T-cell (primary cell): ENCODE measurements at regions not wholly inside any gene's neighbourhood (a gene's known extent, or its start where the extent isn't known, plus 50 kb on each side); places are given as distances from the start of the nearest gene placed in this dataset.

Experiments
- ATAC-seq, 4 experiments: fragments of 200-7000 bp in 3 of 4; fragments of 150-1000 bp in 1 of 4; cut with Tn5 transposase; replicated peaks in 1 of 4; 1 replicate in 3 of 4; 2 replicates in 1 of 4; pipeline ENCODE4 v1.10.0; 2021; ENCODE audit warnings: moderate library complexity in 3 of 4, mild to moderate bottlenecking in 2 of 4, moderate number of reproducible peaks in 1 of 4
- CTCF ChIA-PET, 2 donors: fragments of 300-600 bp; sonication (Branson Sonifier 250); formaldehyde crosslinking; loops; one replicate each; lab custom pipeline; 2022; ENCODE audit warnings: antibody characterized with exemption in 2 of 2; lab: Charles Lee
- POLR2A ChIA-PET, 2 donors: fragments of 300-600 bp; sonication (Branson Sonifier 250); formaldehyde crosslinking; loops; one replicate each; lab custom pipeline; 2022; ENCODE audit warnings: antibody characterized with exemption in 2 of 2; lab: Charles Lee
- DNase-seq, 35 experiments: peaks; one replicate each; pipeline versions ENCODE4 v3.0.0 to v3.0.0-alpha.2; 2013 to 2023
- H3K27ac ChIP-seq: one replicate; pipeline ENCODE4 v1.5.1; 2013; ENCODE audit warnings: low read length
- H3K27me3 ChIP-seq, 2 experiments: replicated peaks in 1 of 2; 1 replicate in 1 of 2; 2 replicates in 1 of 2; pipeline versions ENCODE4 v1.6.1 to v1.7.0; 2013; ENCODE audit warnings: low read length in 1 of 2, mixed read lengths in 1 of 2; ENCODE audit not compliant: control insufficient read depth in 2 of 2, insufficient read depth in 2 of 2; ENCODE audit errors: extremely low read depth in 1 of 2
- H3K36me3 ChIP-seq, 2 donors: 1 replicate in 1 of 2; 2 replicates in 1 of 2; pipeline versions ENCODE4 v1.6.1 to v1.7.0; 2013; ENCODE audit warnings: low read length in 1 of 2; ENCODE audit not compliant: control insufficient read depth in 2 of 2, insufficient read depth in 1 of 2; ENCODE audit errors: extremely low read depth in 1 of 2
- H3K4me1 ChIP-seq, 2 experiments: 1 replicate in 1 of 2; 2 replicates in 1 of 2; pipeline versions ENCODE4 v1.6.1 to v1.7.0; 2013; ENCODE audit warnings: low read length in 2 of 2, mixed read lengths in 1 of 2; ENCODE audit not compliant: insufficient read depth in 2 of 2, control insufficient read depth in 1 of 2; ENCODE audit errors: extremely low read depth in 1 of 2
- H3K4me3 ChIP-seq, 2 donors: 1 replicate in 1 of 2; 2 replicates in 1 of 2; pipeline versions ENCODE4 v1.5.1 to v1.7.0; 2013; ENCODE audit warnings: mild to moderate bottlenecking in 2 of 2, low read length in 1 of 2, moderate library complexity in 1 of 2; ENCODE audit not compliant: control insufficient read depth in 1 of 2; ENCODE audit errors: extremely low read depth in 1 of 2
- H3K9me3 ChIP-seq: 2 replicates; pipeline ENCODE4 v1.7.0; 2013
- H3K27ac Mint-ChIP-seq, 2 donors: one replicate each; pipeline ENCODE4 v1.8.0; 2020 to 2021; ENCODE audit warnings: mild to moderate bottlenecking in 2 of 2, mixed read lengths in 2 of 2
- H3K27me3 Mint-ChIP-seq, 2 donors: one replicate each; pipeline ENCODE4 v1.8.0; 2021 to 2022; ENCODE audit warnings: mixed read lengths in 2 of 2
- H3K36me3 Mint-ChIP-seq: one replicate; pipeline ENCODE4 v1.8.0; 2021; ENCODE audit warnings: mixed read lengths
- H3K4me1 Mint-ChIP-seq, 3 donors: one replicate each; pipeline ENCODE4 v1.8.0; 2020 to 2022; ENCODE audit warnings: mixed read lengths in 3 of 3, mild to moderate bottlenecking in 1 of 3
- H3K4me3 Mint-ChIP-seq, 3 donors: one replicate each; pipeline ENCODE4 v1.8.0; 2020 to 2022; ENCODE audit warnings: mild to moderate bottlenecking in 3 of 3, mixed read lengths in 3 of 3, moderate library complexity in 3 of 3
- H3K9me3 Mint-ChIP-seq, 3 donors: one replicate each; pipeline ENCODE4 v1.8.0; 2020 to 2022; ENCODE audit warnings: mixed read lengths in 3 of 3
- WGBS: methylation state at CpG from one replicate; pipeline ENCODE4 v1.1.5; 2013; ENCODE audit warnings: missing lambda C conversion rate; ENCODE audit not compliant: insufficient coverage; 5-methylcytosine and 5-hydroxymethylcytosine counted together

DNA sequence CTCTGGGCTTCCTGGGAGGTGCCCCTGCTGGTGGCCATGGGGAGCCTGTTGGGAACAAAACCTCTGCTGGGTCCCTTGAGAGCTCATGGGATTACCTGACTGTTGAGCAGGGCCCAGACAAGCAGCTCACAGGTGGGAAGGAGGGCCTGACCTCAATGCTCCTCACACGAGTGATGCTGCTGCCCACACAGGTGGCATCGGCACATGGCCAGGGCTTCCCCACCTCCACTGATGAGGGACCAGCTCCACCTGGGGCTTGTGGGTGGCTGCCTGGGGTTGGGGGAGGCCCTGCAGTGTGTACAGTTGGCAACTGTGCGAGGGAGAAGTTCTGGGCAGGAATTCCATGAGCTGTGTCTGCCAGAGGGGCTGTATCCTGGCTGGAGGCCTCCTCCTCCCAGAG, 87.8 kb upstream of the NLRP1 start:
- Mint-ChIP-seq H3K27ac (no peak overlapping the region), H3K27me3 (peaks cover 18 to 35% of the 10 kb centered on the region in 2 donors), H3K4me1 (no peaks in the 10 kb centered on the region), H3K9me3 (no peaks in the 10 kb centered on the region), H3K36me3 (no peaks in the 10 kb centered on the region), H3K4me3 (no peak overlapping the region)
- H3K4me1 ChIP-seq = no peaks in the 10 kb centered on the region
- no peaks in the 10 kb centered on the region for H3K36me3 ChIP-seq
- no peaks in the 10 kb centered on the region for H3K9me3 ChIP-seq
- H3K27ac ChIP-seq = no peak overlapping the region
- 78% methylated on average over 2 of the region's 3 CpGs for WGBS
- ATAC-seq (no peak), DNase-seq (no peak)
- peaks cover 0 to 40% of the 10 kb centered on the region in 2 experiments for H3K27me3 ChIP-seq
- CTCF ChIA-PET = no interaction called here
- POLR2A ChIA-PET = no interaction called here
- H3K4me3 ChIP-seq = no peak overlapping the region

DNA sequence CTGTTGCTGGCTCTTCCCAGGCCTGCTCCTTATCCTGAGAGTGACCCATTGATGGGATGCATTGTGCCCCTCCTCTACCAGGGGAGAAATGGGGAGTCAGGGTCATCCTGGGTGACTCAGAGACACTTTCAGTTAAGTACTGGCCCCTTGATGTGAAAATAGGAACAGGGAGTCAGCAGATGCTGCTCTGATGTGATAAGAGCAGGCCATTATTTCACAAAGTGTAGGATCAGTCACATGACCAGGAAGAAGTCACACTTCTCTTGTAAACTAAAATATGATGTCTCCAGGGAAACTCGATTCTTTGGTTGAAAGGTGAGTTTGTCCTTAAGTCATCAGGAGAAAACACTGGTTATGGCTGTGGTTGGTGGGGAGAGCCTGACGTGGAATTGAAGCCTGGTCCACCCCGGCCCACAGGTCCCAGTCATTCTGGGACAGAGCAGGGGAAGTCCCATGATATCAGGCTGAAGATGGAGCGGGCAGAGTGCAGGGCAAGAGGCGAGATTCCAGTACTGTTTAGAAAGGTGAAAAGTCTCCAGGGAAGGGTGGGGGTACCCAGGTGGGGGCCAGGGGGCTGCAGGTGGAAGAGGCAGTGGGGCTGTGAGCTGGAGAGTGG, 88.6 kb upstream of the NLRP1 start:
- Mint-ChIP-seq H3K27ac (no peak overlapping the region), H3K36me3 (no peaks in the 10 kb centered on the region), H3K9me3 (no peaks in the 10 kb centered on the region), H3K4me3 (no peak overlapping the region), H3K4me1 (no peaks in the 10 kb centered on the region), H3K27me3 (peaks cover 18 to 31% of the 10 kb centered on the region in 2 donors)
- CTCF ChIA-PET = no interaction called here
- H3K27ac ChIP-seq = no peak overlapping the region
- DNase-seq (no peak), ATAC-seq (no peak)
- POLR2A ChIA-PET = no interaction called here
- H3K36me3 ChIP-seq = no peaks in the 10 kb centered on the region
- H3K9me3 ChIP-seq = no peaks in the 10 kb centered on the region
- WGBS = 30% methylated on average over 3 of the region's 5 CpGs
- H3K27me3 ChIP-seq = peaks cover 0 to 36% of the 10 kb centered on the region in 2 experiments
- no peaks in the 10 kb centered on the region for H3K4me1 ChIP-seq
- H3K4me3 ChIP-seq = no peak overlapping the region

DNA sequence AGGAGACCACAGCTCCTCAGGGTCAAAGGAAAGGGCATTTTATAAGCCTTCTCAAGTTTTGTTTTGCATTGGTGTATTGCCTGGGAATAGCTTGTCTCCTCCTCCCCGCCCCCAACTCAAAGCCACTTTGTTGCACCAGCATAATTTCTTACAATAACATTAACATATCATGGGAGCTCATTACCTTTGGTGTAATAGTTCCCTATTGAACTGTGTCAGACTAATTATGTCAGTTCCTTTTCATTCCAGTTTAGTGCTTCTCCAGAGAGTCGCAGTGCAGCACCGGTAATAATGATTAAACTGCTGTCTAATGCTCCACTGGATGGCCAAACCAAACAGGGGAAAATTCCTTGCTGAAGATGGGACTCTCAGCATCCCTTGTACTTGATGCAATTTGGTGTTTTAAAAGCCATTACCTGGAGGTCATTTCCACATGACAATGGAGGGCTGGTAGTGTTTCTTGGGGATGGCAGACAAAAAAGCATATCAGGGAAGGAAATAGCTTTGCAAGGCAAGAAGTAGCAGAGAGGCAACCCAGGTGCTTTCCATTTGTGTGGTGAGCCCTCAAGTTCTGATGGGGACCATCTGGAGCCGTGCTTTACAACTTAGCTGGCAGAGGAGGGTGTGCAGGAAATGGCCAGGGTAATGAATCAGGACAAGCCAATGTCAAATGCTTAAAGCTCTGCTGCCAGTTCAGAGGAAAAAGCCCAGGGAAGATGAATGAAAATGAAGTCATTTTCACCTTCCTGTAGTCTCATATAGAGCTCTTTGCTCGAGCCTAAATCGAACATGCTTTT, 91.5 kb upstream of the NLRP1 start:
- no peak overlapping the region for H3K27ac Mint-ChIP-seq
- 61% methylated on average over 3 of the region's 6 CpGs for WGBS
- no peak overlapping the region for H3K4me3 ChIP-seq
- no peaks in the 10 kb centered on the region for H3K36me3 Mint-ChIP-seq
- ATAC-seq (no peak), DNase-seq (no peak)
- POLR2A ChIA-PET = no interaction called here
- H3K27ac ChIP-seq = no peak overlapping the region
- CTCF ChIA-PET = no interaction called here
- no peaks in the 10 kb centered on the region for H3K36me3 ChIP-seq
- H3K4me1 ChIP-seq = no peaks in the 10 kb centered on the region
- no peaks in the 10 kb centered on the region for H3K9me3 ChIP-seq
- H3K27me3 ChIP-seq = peaks cover 0 to 27% of the 10 kb centered on the region in 2 experiments
- H3K4me1 Mint-ChIP-seq = no peaks in the 10 kb centered on the region
- H3K9me3 Mint-ChIP-seq = no peaks in the 10 kb centered on the region
- peaks cover 10 to 29% of the 10 kb centered on the region in 2 donors for H3K27me3 Mint-ChIP-seq
- H3K4me3 Mint-ChIP-seq = no peak overlapping the region

GRCh38 chr17:5677620-5678019, 93.3 kb upstream of the NLRP1 start:
- Histone ChIP-seq H3K4me1 (no peaks in the 10 kb centered on the region), H3K27ac (no peak overlapping the region), H3K36me3 (no peaks in the 10 kb centered on the region), H3K4me3 (no peak overlapping the region), H3K27me3 (peaks cover 0 to 20% of the 10 kb centered on the region in 2 experiments), H3K9me3 (no peaks in the 10 kb centered on the region)
- Mint-ChIP-seq H3K27me3 (peaks cover 27 to 40% of the 10 kb centered on the region in 2 donors), H3K27ac (no peak overlapping the region), H3K9me3 (no peaks in the 10 kb centered on the region), H3K4me1 (no peaks in the 10 kb centered on the region), H3K36me3 (no peaks in the 10 kb centered on the region), H3K4me3 (no peak overlapping the region)
- no peak for DNase-seq
- ATAC-seq = no peak
- no CpG with 5 or more reads among the region's 1 CpG for WGBS
- ChIA-PET CTCF (no interaction called here), POLR2A (no interaction called here)

DNA sequence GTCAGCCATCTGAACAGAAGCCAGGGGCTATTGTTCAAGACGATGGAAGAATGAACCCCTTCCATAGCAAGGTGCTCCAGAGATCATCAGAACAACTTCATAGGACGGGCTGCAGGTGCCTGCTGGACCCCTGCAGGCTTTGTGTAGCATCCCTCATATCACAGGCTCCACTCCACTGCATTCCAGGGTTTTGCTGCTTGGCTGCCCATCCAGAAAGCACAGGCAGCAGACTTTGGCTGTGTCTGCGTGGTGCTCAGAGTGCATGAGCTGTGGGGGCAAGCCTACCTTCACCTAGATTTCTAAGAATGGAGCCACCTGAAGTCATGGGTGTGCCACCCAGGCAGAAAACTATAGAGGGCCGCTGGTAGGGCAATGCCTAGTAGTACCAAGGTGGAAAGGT, 93.9 kb upstream of the NLRP1 start:
- DNase-seq (no peak), ATAC-seq (no peak)
- ChIA-PET CTCF (no interaction called here), POLR2A (no interaction called here)
- no peak overlapping the region for H3K27ac ChIP-seq
- Mint-ChIP-seq H3K27ac (no peak overlapping the region), H3K9me3 (no peaks in the 10 kb centered on the region), H3K4me3 (no peak overlapping the region), H3K4me1 (no peaks in the 10 kb centered on the region), H3K36me3 (no peaks in the 10 kb centered on the region), H3K27me3 (peaks cover 26 to 39% of the 10 kb centered on the region in 2 donors)
- H3K4me1 ChIP-seq = no peaks in the 10 kb centered on the region
- peaks cover 0 to 17% of the 10 kb centered on the region in 2 experiments for H3K27me3 ChIP-seq
- H3K36me3 ChIP-seq = no peaks in the 10 kb centered on the region
- H3K9me3 ChIP-seq = no peaks in the 10 kb centered on the region
- no peak overlapping the region for H3K4me3 ChIP-seq
- WGBS = 45% methylated on average over 3 of the region's 4 CpGs

DNA sequence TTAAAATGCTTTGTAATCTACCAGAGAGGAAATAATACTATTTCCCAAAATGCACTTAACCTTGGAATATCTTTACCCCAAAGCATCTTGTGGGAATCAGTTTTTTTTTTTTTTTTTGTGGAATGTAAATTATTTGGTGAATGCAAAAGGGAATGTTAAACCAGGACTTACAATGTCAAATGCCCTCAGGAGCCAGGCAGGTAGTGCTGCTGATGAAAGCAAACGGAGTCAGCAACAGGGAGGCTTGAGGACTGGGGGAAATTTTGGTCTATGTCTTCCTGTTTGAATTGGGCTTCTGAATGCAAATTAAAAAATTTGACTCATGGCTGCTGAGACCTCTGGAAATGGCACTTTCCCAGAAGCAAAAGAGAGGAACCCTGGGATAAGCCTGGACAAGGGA, 96.5 kb upstream of the NLRP1 start:
- H3K9me3 Mint-ChIP-seq = no peaks in the 10 kb centered on the region
- Histone ChIP-seq H3K27me3 (peaks cover 0 to 26% of the 10 kb centered on the region in 2 experiments), H3K36me3 (no peaks in the 10 kb centered on the region), H3K4me3 (no peak overlapping the region), H3K4me1 (no peaks in the 10 kb centered on the region), H3K9me3 (no peaks in the 10 kb centered on the region), H3K27ac (no peak overlapping the region)
- H3K27ac Mint-ChIP-seq = no peak overlapping the region
- H3K4me1 Mint-ChIP-seq = no peaks in the 10 kb centered on the region
- no peak overlapping the region for H3K4me3 Mint-ChIP-seq
- WGBS = no CpG with 5 or more reads among the region's 1 CpG
- H3K36me3 Mint-ChIP-seq = no peaks in the 10 kb centered on the region
- peaks cover 27 to 35% of the 10 kb centered on the region in 2 donors for H3K27me3 Mint-ChIP-seq
- POLR2A ChIA-PET = no interaction called here
- no peak for DNase-seq
- ATAC-seq = no peak
- CTCF ChIA-PET = no interaction called here
